ENCODE measurements at regions not wholly inside any gene's neighbourhood (a gene's known extent, or its start where the extent isn't known, plus 50 kb on each side); places are given as distances from the start of the nearest gene placed in this dataset.

GRCh38 chr3:73727117-73727821 lies 102.5 kb upstream of the PDZRN3 start:
- TF ChIP-seq CTCF (IDR thresholded peaks at IDR 0.05; ENCODE audit: low read depth, low read length, poor library complexity, severe bottlenecking) (no peak), EZH2phosphoT487 (IDR thresholded peaks at IDR 0.05; ENCODE audit: borderline replicate concordance, low read length) (no peak)
